Ovary (tissue), 7 donors: ENCODE measurements at regions not wholly inside any gene's neighbourhood (a gene's known extent, or its start where the extent isn't known, plus 50 kb on each side); places are given as distances from the start of the nearest gene placed in this dataset.

ENCODE experiments used
- DNase-seq, 5 donors: peaks; one replicate each; pipeline ENCODE4 v3.0.0-alpha.2; 2019 to 2020
- H3K27ac ChIP-seq, 2 donors: fragments of 200-600 bp; one replicate each; pipeline versions ENCODE4 v1.5.1 to v1.8.0; 2019 to 2022
- H3K27me3 ChIP-seq: fragments of 200-600 bp; one replicate; pipeline ENCODE4 v1.8.0; 2022
- H3K36me3 ChIP-seq: fragments of 200-600 bp; sonication (generic); one replicate; pipeline ENCODE4 v1.5.1; 2019
- H3K4me1 ChIP-seq: one replicate; pipeline ENCODE4 v1.8.1; 2013; ENCODE audit warnings: mild to moderate bottlenecking, moderate library complexity; ENCODE audit not compliant: insufficient read depth
- H3K4me3 ChIP-seq: fragments of 200-600 bp; sonication (generic); one replicate; pipeline ENCODE4 v1.5.1; 2017
- H3K9me3 ChIP-seq, 2 donors: fragments of 200-600 bp in 1 of 2; sonication (generic) in 1 of 2; one replicate each; pipeline versions ENCODE4 v1.5.1 to v1.8.1; 2013 to 2019; ENCODE audit warnings: mild to moderate bottlenecking in 1 of 2, moderate library complexity in 1 of 2
- CTCF ChIP-seq, 3 donors: fragments of 450-650 bp in 2 of 3; fragments of 200-600 bp in 1 of 3; IDR thresholded peaks; one replicate each; pipeline versions ENCODE4 v1.5.1 to v1.8.0; 2016 to 2022; ENCODE audit warnings: antibody characterized with exemption in 3 of 3, mild to moderate bottlenecking in 1 of 3
- EP300 ChIP-seq: sonication (generic); formaldehyde crosslinking; IDR thresholded peaks from one replicate; pipeline ENCODE4 v1.6.1; 2017; ENCODE audit warnings: antibody characterized with exemption
- POLR2A ChIP-seq: fragments of 450-650 bp; IDR thresholded peaks from one replicate; pipeline ENCODE4 v1.6.1; 2017; ENCODE audit warnings: antibody characterized with exemption, mild to moderate bottlenecking, moderate library complexity
- WGBS, 3 donors: extraction: QIAGEN DNeasy Blood & Tissue Kit in 1 of 3; methylation state at CpG; one replicate each; pipeline versions ENCODE4 v1.1.5 to v1.1.7; 2013 to 2017; 5-methylcytosine and 5-hydroxymethylcytosine counted together
- intact Hi-C, 4 donors: fragments of 100-400 bp; cut with DNase I; formaldehyde crosslinking; loops; one replicate each; pipeline versions ENCODE4 v1.11.0 to v1.15.1; 2022 to 2023
- donor health status: DM: no; HTN: no; CAD: no; lungs with moderate emphysema.
- donor health status: DM: no; HTN: no; CAD: no.
- donor health status: Bipolar disorder and iron deficiency.
- donor health status: DM: no; HTN: no; CAD: no.
- donor health status: DM: yes; HTN: yes; CAD: no.

- no peak overlapping the region for H3K4me3 ChIP-seq
These were observed 326.6 kb downstream of the THBS2 start for GRCh38 chr6:168927026-168927425.

GRCh38 chr6:168926306-168926705, 327.3 kb downstream of the THBS2 start:
- intact Hi-C loops: no loop called here
- Histone ChIP-seq H3K9me3 (no peaks in the 10 kb centered on the region), H3K36me3 (no peaks in the 10 kb centered on the region), H3K4me3 (no peak overlapping the region), H3K27ac (no peak overlapping the region), H3K4me1 (no peaks in the 10 kb centered on the region), H3K27me3 (no peaks in the 10 kb centered on the region)
- 85 to 93% (median 92%) methylated on average over 15 of the region's 15 CpGs for WGBS, 3 donors
- DNase-seq: no peak
- TF ChIP-seq EP300: no peak
- no peak for TF ChIP-seq CTCF (IDR thresholded peaks at IDR 0.05)
- no peak for TF ChIP-seq POLR2A

More at GRCh38 chr6:168927026-168927425, 326.6 kb downstream of the THBS2 start:
- intact Hi-C loops: no loop called here
- TF ChIP-seq POLR2A: no peak
- TF ChIP-seq EP300: no peak
- no peak for TF ChIP-seq CTCF (IDR thresholded peaks at IDR 0.05)
- DNase-seq: no peak
- Histone ChIP-seq H3K27ac (no peak overlapping the region), H3K9me3 (no peaks in the 10 kb centered on the region), H3K4me1 (no peaks in the 10 kb centered on the region), H3K36me3 (no peaks in the 10 kb centered on the region), H3K27me3 (no peaks in the 10 kb centered on the region)
- WGBS, 3 donors: 88 to 96% (median 91%) methylated on average over 10 of the region's 10 CpGs

GRCh38 chr6:168925671-168926070, 328.0 kb downstream of the THBS2 start:
- no peaks in the 10 kb centered on the region for H3K9me3 ChIP-seq
- WGBS, 3 donors: 86 to 89% (median 88%) methylated on average over 11 of the region's 11 CpGs
- H3K27ac ChIP-seq: no peak overlapping the region
- no peaks in the 10 kb centered on the region for H3K36me3 ChIP-seq
- TF ChIP-seq EP300: no peak
- TF ChIP-seq CTCF (IDR thresholded peaks at IDR 0.05): no peak
- TF ChIP-seq POLR2A: no peak
- no peaks in the 10 kb centered on the region for H3K27me3 ChIP-seq
- H3K4me3 ChIP-seq: no peak overlapping the region
- H3K4me1 ChIP-seq: peaks cover 1% of the 10 kb centered on the region
- DNase-seq: no peak
- intact Hi-C loops: no loop called here

- intact Hi-C loops: no loop called here
- WGBS, 3 donors: 69 to 82% (median 73%) methylated on average over 7 of the region's 7 CpGs
- Histone ChIP-seq H3K36me3 (no peaks in the 10 kb centered on the region), H3K27ac (no peak overlapping the region), H3K27me3 (no peaks in the 10 kb centered on the region), H3K4me3 (no peak overlapping the region), H3K9me3 (no peaks in the 10 kb centered on the region), H3K4me1 (peaks cover 7% of the 10 kb centered on the region)
- DNase-seq: no peak
- TF ChIP-seq POLR2A (no peak), EP300 (no peak), CTCF (IDR thresholded peaks at IDR 0.05) (no peak)
These were observed 330.5 kb downstream of the THBS2 start for GRCh38 chr6:168923171-168923570.

- no peak for TF ChIP-seq POLR2A
- no peak for TF ChIP-seq EP300
- TF ChIP-seq CTCF (IDR thresholded peaks at IDR 0.05): no peak
- no peaks in the 10 kb centered on the region for H3K27me3 ChIP-seq
- intact Hi-C loops: no loop called here
- no peaks in the 10 kb centered on the region for H3K9me3 ChIP-seq
- DNase-seq: no peak
- no peaks in the 10 kb centered on the region for H3K36me3 ChIP-seq
- H3K4me3 ChIP-seq: no peak overlapping the region
- no peak overlapping the region for H3K27ac ChIP-seq
- 86 to 96% (median 92%) methylated on average over 7 of the region's 7 CpGs for WGBS, 3 donors
- H3K4me1 ChIP-seq: peaks cover 7% of the 10 kb centered on the region
These were observed 331.2 kb downstream of the THBS2 start for GRCh38 chr6:168922436-168922835.
